Adrenal gland (tissue), 5 donors: ENCODE measurements at regions not wholly inside any gene's neighbourhood (a gene's known extent, or its start where the extent isn't known, plus 50 kb on each side); places are given as distances from the start of the nearest gene placed in this dataset.

Experiments
- POLR2A ChIP-seq, 2 donors: fragments of 450-650 bp; IDR thresholded peaks; one replicate each; pipeline ENCODE4 v1.6.1; 2017; ENCODE audit warnings: antibody characterized with exemption in 2 of 2, mild to moderate bottlenecking in 2 of 2, moderate library complexity in 1 of 2
- TF ChIP-seq, protein P1 (sequence below), 6 experiments: fragments of 450-650 bp in 4 of 6; fragments of 200-600 bp in 2 of 6; sonication (generic) in 1 of 6; IDR thresholded peaks; 1 replicate in 5 of 6; 2 replicates in 1 of 6; pipeline versions ENCODE4 v1.5.1 to v1.8.0; 2016 to 2021; ENCODE audit warnings: antibody characterized with exemption in 6 of 6, mild to moderate bottlenecking in 2 of 6, moderate library complexity in 1 of 6
- donor health status: DM: no; HTN: no; CAD: no.

DNA sequence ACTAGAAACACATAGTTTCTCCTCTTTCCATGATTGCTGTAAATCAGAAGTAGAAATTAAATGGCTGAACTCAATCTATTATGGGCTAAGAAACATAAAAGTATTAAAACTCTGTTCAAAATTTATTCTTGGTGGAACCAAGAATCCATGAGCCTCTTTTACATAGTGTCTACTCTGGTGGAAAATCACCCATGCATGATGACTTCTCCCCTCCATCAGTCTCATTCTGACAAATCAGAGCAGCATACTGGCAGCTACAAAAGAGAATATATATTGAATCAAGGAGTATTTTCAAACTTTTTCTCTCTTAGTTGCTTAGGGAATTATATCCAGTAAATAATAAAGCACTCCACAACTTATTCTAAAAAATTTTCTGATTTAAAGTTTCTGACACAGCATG lies 536.9 kb upstream of the CCDC54 start:
- TF ChIP-seq, protein P1, sequence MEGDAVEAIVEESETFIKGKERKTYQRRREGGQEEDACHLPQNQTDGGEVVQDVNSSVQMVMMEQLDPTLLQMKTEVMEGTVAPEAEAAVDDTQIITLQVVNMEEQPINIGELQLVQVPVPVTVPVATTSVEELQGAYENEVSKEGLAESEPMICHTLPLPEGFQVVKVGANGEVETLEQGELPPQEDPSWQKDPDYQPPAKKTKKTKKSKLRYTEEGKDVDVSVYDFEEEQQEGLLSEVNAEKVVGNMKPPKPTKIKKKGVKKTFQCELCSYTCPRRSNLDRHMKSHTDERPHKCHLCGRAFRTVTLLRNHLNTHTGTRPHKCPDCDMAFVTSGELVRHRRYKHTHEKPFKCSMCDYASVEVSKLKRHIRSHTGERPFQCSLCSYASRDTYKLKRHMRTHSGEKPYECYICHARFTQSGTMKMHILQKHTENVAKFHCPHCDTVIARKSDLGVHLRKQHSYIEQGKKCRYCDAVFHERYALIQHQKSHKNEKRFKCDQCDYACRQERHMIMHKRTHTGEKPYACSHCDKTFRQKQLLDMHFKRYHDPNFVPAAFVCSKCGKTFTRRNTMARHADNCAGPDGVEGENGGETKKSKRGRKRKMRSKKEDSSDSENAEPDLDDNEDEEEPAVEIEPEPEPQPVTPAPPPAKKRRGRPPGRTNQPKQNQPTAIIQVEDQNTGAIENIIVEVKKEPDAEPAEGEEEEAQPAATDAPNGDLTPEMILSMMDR (IDR thresholded peaks at IDR 0.05) = no peak
- TF ChIP-seq POLR2A (IDR thresholded peaks at IDR 0.05) = no peak
